CD4-positive, alpha-beta T cell treated with Interleukin-4 for 1 hour (primary cell): ENCODE measurements at regions not wholly inside any gene's neighbourhood (a gene's known extent, or its start where the extent isn't known, plus 50 kb on each side); places are given as distances from the start of the nearest gene placed in this dataset.

Source experiments
- DNase-seq, 2 donors: peaks; one replicate each; pipeline ENCODE4 v3.0.0-alpha.2; 2020 to 2022

DNA sequence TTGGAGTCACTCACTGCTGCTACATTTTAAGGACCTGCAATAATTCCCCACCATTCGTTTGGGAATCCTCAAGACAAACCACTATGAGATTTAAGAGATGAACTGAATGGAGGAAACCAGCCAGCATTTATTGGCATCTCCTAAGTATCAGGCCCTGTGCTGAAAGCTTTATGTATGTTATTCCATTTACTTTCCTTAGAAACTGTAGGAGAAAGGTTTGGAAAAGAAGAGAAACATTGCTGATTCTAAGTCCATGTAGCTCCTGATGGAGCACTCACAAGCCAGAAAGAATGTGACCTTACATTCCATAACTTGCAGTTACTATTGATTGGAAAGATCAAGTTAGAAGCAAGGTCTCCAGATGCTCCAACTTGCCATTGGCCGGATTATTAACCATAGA, 267.4 kb downstream of the GAS1 start:
- DNase-seq, result no peak

DNA sequence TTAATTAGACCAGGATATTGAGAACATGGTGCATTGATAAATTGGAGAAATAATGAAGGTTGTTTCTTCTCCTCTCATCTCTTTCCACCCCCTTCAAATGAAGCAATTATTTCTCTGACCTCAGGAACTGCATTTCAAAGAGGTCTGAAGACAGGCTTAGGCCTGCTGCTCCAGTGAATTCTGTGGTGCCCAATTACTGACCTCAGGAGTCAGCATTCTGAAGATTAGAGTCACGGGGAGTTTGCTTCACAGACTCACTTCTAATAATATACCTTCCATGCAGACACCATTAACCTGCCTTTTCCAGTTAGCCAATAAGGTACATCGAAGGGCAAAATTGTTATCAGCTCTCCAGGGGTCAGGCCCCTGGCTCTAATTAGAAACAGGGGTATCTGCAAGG, 270.9 kb downstream of the GAS1 start:
- no peak for DNase-seq

DNA sequence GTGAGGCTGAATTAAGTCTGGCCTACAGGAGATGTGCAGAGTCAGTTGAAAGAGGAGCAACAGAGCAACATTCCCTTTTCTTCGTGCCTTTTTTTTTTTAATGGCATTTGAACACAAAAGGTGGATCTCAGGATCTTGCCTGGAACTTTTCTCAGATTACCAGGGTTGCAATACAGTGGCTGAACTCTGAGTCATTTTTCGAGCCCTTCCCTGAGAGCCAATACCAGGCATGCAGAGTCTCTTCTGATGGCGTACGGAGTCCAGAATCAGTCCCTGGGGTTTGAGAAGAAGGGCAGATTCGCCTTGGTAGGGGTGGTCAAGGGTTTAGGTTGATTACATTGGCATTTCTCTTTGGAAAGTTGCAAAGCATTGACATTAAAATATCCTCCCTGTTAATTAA, 271.5 kb downstream of the GAS1 start:
- no peak for DNase-seq

DNA sequence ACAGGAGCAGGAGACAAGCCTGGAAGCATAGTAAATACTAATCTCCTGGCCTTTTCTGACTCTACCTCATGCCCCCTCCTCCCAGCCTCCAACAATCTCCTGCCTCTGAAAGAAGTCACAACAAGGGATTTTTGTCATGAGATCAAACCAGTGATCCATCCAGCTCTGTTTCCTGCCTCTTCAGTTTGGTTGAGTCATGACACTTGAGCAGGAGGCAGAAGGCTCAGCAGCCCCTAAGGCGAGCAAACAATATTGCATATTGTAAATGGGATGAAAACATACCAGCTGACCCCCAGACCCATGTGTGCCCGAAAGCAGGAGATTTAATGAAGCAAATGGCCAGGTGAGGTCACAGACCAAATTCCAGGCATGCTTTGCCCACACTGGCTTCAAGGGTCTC, 272.8 kb downstream of the GAS1 start:
- no peak for DNase-seq

DNA sequence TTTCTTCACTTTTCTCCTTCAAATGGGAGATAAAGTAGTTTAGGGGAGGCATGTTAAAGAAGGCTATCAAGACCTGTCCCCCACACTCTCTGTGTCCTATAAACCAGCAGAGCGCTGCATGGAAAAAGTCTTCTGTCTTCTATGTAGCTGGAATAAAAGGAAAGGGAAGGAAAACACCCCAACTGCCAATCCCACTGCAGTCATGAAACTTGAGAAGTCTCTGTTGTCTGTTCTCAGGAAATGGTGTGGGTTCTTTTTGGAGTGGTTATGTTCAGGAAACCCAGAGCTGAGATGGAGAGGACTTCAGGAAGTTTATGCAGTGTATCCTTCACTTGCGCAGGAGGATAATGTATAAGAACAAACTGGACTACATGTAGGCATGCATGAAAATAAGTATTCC, 274.3 kb downstream of the GAS1 start:
- no peak for DNase-seq

DNA sequence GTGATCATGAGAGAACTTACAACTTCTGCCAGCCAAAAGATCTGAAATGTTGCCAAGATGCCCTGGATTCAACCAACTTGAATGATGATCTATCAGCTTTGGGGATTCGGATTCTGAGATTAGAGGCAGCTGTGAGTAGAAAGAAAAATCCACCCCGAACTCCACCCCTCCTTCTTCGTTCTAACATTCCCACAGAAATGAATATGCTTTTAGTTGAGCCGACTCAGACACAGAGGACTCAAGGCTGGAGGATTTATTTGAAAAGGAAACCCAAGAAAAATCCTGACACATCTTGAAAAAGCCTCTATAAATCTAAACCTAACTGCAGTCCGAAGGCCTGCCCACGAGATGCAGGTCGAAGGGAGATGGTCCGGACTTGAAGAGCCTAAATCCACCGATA, 275.0 kb downstream of the GAS1 start:
- no peak for DNase-seq

DNA sequence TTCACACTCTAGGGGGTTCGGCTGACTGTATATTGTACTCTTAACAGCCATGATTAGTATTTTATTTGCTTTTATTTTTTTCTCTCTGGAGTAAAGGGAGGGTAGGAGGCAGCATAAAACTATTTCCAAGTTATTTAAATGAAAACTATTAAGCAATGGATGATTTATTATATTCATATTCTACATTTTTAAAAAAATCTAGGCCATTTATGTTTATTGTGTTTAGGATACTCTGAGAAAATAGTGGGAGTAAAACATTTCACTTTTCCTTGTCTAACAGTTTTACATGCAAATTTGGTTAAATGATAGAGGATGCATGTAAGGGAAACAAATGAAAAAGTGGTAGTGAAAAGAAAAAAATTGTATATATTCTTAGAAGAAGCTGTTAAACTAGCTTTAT, 276.3 kb downstream of the GAS1 start:
- no peak for DNase-seq

DNA sequence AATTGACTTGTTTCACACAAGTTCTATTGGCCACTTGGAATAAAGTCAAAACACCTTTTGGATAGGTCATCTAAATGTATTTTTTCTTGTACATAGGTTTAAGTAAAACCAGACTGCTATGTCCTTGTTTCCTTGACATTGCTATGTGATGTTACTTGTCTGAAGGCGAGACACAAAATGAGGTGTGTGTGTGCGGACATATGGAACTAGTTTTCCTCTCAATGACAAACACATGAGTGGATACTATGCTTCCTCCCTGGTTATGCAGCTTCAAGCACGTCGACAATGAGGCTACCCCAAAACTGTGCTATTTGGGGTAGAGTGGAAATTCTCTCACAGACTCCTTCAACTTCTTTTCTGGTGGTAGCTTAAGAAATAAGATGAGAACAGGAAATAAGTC, 276.8 kb downstream of the GAS1 start:
- no peak for DNase-seq

DNA sequence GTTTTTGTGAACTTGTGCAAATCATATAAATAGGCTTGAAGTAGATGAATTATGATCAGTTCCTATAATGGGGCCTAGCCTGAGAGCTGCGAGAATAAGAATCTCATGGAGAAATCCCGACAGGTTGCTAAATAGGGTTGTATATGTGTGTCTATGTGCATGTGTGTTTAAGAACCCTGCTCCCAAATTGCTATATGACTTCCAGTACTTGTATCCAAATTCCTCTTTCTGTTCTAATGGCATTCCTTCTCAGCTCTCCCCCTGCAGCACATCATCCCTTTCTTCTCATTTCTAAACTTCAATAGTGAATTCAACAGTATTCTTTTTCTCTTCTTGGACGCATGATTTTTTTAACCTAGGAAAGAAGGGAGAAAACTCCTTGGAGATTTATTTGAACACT, 277.2 kb downstream of the GAS1 start:
- no peak for DNase-seq

DNA sequence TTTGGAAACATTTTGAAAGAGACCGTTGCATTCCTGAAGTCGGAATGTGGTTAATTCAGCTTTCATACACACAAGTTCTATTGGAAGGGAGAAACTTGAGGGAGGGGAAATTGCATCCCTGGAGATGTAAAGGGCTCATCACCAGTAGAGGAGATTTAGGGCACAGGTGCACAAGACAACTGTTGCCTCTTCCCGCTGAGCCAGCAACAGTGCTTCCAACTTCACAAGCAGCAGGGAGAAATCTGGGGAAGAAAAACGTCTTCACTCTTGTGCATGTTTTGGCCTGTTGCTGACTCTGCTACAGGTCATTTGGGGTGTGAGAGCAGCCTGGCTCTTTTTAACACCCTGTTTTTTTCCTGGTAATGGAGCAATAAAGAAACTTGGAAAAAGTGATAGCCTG, 277.9 kb downstream of the GAS1 start:
- DNase-seq, result no peak

DNA sequence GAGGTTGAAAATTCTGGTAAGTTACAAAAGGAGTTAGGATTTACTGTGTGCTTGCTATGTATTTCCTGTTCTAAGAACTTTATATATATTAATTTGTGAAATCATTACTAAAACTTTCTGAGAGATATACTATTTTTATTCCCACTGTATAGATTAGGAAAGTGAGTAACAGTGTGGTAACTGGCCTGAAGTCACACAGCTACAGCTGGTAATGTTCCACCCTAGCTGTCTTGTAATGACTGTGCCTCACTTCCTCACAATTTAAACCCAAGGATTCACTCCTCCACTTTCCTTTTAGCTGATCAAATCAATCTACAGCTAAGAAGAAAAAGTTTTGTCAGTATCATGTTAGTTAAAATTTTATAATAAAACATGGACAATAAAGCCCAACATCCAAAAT, 278.8 kb downstream of the GAS1 start:
- no peak for DNase-seq

DNA sequence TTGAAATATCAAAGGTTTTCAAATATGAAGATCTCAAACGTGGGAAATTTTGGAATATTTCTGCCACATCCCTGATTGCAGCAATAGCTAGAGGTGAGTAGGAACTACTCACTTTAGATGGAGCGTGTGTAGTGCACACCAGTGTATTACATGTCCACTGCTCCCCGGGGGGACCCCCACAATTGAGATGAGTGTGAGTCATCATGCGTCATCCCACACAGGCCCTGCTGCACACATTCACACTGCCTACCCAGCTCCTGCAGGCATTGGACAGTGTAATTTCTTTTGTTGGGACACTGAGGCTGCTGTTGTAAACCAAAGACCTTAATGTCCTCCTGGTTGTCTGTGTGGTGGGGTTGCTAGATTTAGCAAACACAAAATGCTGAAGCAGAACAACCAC, 280.0 kb downstream of the GAS1 start:
- no peak for DNase-seq

DNA sequence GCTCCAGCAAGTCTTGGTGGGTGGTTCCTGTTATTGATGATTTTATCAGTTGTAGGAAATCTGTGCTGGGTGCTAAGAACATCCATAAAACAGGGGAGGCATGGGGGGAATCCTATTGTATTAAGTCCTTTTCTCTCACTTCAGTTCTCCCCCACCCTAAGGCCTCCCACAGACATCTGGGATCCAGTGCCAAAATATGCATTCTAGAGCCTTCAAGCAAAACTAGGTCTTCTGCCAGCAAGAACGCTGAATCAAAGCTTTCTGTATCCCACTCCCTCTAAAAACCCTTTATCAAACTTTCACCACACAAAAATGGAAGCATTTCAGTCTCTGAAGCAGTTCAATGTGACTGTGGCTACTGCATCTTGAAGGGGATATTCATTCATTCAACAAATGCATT, 281.9 kb downstream of the GAS1 start:
- no peak for DNase-seq

DNA sequence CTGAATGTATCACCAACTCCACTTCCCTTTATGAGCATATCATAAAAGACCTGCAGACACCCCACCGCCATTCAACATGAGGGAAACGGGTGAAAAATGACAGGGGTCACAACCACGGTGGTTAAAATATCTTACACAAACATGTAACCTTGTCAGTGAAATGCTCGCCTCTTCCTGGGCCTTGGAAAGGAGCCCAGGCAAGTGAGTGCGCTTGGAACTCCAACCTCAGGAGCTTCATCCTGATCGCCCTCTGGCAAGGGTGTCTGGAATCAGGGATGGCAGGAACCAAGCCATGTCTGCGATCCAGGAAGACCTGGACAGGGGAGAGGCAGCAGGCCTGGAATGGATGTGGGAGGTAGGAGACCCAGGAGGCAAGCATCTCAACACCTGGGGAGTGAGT, 282.7 kb downstream of the GAS1 start:
- DNase-seq, result no peak

DNA sequence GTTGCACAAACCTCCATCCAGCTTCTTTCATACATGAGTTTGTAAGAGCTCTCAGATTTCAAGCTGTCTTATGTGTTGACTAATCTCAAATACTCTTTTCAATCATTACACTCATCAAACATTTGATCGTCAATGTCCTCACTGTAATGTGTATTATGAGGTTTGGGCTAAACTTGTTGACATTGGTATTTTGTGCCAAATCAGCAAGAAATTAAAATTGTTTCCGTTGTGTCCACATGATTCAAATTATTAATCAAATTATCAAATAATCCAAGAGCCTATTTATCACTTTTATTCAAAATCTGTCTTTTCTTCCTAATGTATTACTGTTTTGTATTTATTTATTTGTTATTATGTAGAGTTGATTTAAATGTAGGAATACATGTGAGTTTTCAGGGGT, 283.4 kb downstream of the GAS1 start:
- no peak for DNase-seq

DNA sequence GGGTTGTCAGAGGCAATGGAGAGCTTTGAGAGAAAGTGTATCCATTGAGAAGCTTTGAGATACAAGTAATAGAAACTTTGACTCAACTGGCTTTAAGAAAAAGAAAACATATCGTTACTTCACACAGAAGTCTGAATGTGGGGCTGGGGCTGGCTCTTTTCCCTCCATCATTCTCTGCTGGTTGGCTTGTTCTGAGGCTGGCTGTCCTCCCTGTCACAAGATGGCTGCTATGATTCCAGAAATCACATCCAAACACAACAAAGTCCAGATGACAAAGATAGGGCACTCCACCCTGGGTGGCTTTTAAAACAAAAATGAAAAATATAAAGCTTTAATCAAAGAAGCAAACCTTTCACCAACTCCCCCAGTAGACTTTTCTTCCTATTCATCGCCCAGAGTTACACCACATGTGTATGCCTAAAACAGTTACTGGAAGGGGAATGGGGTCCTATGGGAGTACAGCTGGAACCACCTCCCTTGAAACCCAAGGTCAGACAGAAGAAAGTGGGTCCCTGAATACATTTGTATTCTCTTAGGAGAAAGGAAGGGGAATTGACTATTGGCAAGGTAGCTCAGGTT, 284.3 kb downstream of the GAS1 start:
- no peak for DNase-seq

DNA sequence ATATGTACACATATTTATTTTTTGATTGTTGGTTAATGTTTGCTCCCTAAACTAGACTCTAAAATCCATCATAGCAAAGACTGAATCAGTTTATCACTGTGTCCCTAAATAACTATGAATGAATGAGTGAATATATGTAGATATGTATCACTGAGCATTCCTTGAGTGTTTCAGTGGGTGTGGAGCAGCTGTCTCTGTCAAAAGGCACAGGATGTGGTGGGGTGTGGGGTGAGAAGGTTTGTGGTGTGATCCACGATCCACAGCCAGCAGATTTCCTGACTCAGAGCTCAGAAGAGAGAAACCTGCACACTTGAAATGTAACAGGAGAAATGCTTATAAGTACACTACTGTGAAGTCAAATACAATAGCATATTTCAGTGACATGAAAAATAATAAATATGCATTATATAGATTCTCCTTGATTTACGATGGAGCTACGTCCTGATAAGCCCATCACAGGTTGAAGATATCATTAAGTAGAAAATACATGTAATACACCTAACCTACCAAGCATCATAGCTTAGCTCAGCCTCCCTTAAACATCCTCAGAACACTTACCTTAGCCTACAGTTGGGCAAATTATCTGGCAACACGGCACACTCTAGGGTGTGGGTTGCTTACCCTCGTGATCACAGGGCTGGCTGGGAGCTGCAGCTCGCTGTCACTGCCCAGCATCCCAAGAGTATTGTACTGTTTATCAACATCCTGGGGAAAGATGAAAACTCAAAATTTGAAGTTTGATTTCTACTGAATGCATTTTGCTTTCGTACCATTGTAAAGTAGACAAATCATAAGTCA, 287.0 kb downstream of the GAS1 start:
- no peak for DNase-seq

DNA sequence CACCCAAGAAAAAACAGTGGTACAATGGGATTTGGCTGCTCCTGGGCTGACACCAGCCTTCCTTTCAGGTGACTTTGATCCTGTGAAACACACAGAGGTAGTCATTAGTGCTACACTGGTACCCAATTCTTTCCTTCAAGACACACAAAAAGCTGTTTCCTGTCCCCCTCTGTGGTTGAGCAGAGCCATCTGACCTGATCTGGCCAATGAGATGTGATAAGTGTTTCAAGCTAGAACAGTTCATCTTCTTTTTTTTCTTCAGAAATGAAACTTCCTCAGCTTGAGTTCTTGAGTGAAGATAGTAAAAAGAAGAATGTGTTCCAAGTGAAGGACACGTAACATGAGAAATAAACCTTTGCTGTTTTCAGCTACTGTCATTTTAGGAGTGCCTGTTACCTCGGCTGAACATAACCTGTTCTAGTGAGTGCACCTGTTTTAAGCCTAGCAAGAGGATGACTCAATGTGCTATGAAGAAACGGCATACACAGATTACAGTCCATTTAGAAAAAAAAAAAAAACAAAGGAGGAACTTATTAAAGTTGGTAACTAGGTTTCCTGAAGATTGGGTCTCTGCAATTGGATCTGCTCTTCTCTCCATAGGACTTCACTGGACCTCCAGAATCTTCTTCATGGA, 287.8 kb downstream of the GAS1 start:
- no peak for DNase-seq

DNA sequence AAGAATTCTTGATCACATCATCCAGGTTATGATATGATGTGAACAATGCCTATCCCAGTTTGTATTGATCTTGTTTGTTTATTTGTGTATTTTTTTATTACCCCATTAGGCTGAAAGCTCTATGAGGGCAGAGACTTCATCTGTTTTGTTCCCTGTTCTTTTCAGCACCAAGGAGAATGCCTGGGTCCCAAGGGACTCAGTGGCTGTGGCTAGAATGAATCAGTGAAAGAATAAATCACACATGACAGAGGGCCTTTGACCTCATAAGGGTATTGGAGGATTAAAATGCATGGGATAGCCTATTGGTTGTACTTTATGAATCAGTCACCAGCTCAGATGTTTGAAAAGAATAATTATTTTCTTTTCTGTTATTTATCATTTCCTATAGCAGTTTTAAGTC, 292.2 kb downstream of the GAS1 start:
- DNase-seq, result no peak

DNA sequence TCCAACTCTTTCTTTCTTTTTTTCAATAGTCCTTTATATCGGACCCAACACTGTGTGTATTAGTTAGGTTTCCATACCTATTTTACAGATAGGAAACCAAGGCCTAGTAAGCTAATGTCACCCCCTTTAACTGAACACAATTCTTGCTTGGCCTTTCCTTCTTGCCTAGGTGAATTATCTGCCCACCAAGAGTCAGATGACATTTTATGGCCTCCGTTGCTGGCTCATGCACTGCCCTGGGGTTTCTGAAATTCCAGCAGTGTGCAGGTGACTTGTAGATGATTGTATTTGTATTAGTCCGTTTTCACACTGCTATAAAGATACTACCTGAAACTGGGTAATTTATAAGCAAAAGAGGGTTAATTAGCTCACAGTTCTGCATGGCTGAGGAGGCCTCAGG, 293.8 kb downstream of the GAS1 start:
- no peak for DNase-seq

DNA sequence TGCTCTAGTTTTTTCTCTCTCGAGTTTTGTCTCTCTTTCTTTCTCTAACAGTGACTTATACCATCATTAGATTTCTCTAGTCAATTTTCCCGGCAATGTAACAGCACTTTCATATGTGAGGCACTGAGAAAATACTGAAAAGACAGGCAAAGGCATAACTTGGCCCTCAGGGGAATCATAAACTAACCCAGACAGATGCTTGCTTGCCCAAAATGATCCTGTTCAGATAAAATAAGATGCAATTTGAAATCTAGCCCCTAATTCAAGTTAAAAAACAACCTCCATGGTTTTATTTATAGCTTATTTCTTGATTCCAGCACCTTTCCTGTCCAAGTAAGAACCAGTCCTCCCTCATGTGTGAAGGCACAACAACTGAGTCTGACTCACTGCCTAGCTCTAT, 294.6 kb downstream of the GAS1 start:
- no peak for DNase-seq

DNA sequence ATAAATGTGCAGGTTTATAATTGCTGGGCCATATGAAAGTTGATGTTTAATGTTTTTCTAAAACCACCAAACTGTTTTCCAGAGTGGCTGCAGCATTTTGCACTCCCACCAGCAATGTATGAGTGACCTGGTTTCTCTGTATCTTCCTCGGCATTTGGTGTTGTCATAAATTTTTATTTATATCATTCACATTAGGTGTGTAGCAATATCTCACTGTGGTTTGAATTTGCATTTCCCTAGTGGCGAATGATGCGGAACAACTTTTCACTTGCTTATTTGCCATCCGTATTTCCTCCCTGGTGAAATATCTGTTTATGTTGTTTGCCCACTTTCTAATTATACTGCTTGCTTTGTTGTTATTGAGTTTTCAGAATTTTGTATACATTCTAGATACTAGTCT, 295.7 kb upstream of the TUT7 start:
- DNase-seq, result no peak

DNA sequence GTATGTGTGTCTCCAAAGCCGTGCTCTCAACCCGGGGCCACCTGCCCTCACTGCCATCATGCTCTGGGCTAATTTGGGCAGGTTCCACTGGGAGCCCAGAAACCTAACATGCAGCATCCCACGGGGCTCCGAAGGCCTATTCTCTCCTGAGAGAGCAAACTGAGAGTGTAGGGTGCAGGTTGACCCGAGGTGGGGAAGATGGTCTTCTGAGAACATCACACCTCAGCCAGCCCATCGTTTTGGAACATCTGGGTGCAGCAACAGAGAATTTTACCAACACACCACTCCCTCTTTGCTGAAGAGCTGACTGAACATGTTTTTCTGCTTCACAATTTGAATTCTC, 294.6 kb upstream of the TUT7 start:
- DNase-seq, result no peak

DNA sequence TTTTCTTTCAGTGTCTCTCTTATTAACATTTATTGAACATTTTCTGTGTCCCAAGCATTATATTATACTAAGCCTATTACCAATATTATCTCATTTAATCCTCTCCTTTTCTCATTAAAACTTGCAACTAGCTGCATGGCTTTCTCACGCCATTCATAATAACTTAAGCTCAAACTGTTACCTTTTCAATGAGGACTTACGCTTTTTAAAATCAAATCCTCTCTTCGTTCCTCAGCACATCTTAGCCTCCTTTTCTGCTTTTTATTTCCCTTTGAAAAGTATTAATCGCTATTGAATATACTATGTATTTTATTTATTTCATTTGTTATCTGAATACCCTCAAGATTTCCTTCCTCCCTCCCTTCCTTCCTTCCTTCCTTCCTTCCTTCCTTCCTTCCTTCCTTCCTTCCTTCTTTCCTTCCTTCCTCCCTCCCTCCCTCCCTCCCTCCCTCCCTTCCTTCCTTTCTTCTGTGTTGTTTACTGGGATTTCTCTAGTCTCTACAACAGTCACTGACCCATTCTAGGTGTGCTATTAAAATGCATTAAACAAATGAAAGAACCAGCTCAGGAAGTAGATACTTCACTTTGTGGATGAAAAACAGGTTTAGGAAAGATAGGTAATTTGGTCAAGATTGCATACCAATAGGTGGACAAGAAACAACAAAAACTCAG, 294.1 kb upstream of the TUT7 start:
- no peak for DNase-seq
